ENCODE measurements at regions not wholly inside any gene's neighbourhood (a gene's known extent, or its start where the extent isn't known, plus 50 kb on each side); places are given as distances from the start of the nearest gene placed in this dataset.

DNA sequence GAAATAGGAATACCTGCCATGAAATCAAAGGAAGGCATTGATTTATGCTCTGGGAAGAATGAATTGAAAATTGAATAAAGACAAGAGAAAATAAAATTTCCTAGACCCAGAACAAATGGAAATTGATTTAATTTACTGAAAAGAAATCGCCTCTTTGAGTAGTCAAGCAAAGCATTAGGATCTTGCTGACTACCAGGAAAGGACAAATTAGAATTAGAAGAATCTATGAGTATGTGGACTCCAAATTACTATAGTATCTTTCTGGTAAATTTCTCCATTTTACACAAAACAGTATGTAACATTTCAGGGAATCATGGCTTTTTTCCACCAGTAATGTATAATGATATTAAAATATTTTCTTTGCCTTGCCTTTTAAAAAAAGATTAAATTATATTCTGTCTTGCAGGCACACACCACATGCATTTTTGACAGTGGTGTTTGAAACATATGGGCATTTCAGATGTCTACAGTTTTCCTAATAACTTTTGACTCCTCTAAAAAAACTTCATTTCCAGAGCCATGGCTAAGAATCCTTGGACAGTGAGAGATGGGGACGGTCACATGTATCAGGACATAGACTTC is 768.7 kb upstream of the NRSN1 start:
- DNase-seq (ENCODE audit: low spot score) = no peak

DNA sequence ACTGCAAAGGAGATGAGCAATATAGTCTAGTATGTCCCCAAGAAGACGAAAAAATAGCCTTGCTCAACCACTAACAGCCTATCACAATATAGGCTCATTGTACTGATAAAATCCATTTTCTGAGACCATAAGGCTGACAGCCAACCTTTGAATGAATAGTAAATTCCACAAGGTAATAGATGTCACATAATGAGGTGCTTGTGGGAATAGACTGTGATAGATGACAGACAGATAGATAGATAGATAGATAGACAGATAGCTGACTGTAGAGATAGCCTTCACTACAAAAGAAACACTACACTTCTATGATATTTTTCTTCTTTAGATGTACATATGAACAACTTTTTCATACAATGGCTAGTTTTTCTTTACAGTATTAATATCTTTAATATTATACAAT is 760.3 kb upstream of the NRSN1 start:
- no peak for DNase-seq (ENCODE audit: low spot score)

DNA sequence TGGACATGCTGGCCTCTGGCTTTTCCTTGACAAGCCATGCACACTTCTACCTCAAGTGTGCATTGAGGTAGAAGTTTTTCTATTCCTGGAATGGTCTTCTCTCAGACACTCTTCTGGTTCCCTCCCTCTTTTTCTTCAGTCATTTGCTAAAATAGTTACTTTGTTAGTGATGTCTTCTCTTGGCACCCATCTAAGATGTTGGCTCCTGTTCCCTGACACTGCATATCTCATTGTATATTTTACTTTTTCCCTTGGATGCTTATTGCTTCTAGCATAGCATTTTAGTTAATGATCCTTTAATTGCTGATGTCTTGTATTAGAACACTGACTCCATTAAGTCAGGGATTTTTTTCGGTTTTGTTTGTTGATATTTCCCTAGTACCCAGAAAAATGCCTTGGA is 758.7 kb upstream of the NRSN1 start:
- DNase-seq (ENCODE audit: low spot score) = no peak

DNA sequence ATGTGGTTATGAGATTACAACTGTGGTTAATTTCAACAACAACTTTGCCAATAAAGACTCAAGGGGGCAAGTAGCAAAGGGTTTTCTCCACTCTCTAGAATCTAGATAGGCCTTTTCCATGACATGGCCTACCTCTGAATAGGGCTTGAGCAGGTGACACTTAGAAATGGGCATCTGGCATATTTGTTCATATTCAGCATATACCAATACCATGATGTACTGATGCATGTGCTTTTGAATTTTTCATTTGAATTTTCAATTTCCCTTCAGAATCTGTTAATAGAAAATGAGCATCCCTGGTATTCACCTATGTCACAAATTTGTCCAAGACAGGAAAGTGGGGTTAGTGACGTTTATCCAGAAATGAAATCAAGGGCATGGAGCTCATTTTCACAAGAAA is 757.5 kb upstream of the NRSN1 start:
- no peak for DNase-seq (ENCODE audit: low spot score)

DNA sequence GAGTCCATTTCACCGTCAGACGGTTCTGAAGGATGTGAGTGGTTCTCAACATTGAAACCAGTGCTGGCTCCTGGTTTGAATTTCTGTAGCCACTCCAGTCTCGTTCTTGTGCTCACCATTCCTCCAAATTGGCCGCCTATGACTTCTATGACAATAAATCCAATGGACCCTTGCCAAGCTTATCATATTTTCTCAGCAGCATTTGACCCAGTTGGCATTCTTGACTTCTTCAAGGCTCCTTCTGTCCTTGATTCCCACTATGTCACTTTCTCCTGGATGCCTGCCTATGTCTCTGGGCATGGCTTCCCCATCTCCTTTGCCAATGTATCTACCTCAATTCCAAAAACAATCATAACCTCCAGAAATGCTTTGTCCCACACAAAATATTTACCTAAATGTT is 756.0 kb upstream of the NRSN1 start:
- DNase-seq (ENCODE audit: low spot score) = no peak

DNA sequence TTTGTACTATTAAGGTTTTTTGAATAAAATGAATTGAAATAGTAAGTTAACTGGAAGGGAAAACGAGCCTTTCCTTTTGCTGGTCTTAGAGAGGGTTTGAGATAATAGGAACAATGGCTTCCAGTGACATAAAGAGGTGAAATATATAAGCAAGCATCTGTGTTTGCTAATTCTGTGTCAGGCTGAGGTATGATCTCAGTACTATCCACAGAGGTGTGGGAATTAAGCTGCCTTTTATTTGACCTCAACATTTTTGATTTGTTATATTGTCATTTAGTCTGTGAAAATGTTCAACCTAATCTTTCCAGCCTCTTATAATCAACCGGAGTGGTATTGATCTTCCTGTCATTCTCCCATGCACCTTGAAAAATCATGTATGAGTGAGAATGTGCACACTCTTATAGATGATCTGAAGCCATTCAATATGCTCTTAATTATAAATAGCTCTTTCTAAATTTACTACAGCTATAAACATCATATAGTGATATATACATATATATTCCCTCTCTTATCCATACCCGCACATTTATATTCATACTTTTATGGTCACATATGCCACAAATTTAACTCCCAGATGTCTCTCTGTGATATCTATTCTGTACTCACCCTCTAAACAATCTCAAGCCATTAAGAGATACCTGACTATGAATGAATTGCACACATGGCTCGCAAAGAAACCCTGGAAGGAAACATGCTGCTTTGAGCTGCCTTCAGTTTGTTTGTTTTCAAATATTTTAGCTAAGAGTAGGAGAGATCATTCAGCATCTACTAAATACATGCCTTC is 754.7 kb upstream of the NRSN1 start:
- DNase-seq (ENCODE audit: low spot score) = no peak

DNA sequence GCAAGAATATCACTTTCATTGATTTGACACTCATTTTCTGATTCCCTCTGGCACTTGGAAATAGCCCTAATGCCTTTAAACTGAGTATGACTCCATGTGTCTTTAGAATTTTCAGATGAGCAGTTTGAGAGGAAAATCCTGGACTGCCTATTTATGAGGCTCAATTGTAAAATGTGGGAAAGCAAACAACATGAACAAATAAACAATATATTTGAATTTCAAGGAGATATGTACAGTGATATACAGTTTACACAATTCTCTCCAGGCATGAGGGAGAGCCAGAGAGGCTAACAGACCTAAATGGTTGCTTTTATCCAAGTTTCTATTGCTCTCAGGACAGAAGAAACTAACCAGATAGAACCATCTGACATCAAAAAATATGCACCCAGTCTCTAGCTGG is 748.2 kb upstream of the NRSN1 start:
- DNase-seq (ENCODE audit: low spot score) = no peak

DNA sequence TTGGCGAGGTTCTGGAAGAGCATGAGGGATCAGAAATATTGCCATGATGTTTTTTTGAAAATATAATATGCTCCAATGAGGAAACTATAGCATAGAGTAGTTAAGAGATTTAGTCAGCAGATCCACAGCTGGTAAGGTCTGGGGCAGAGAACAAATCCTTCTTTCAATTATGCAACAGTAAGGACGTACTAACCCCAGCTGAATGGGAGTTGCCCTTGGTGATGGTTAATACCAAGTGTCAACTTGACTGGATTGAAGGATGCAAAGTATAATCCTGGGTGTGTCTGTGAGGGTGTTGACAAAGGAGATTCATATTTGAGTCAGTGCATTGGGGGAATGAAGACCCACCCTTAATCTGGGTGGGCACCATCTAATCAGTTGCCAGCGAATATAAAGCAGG is 745.5 kb upstream of the NRSN1 start:
- DNase-seq (ENCODE audit: low spot score) = no peak

DNA sequence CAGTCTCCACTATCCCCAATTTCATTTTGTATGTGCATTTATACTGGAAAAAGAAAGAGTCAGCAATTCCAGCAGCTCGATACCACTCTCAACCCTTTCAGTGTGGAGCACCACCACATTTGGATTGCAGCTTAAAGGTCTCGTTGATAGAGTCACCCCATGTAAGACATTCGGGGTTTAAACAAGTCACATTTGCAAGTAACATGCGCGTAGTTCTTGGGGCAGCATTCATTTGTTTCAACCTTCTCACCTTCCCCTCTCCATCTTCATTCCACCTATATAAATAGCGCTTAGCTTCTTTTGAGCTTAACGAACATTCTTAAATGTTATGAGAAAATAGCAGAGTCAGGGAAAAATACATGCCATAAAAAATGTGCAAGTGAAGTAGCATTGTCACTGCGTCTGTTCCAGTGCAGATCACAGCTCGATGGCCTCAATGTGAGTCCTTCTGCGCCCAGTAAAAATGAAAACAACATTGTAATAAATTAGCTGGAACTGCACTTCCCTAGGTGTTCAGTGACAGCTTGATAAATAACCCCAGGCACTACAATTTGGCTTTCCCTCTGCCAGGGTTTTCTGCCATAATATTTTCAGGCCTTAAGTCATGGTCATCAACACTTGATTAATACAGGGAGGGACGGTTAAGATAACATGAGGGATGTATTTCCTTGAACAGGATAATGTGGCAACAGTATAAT is 737.8 kb upstream of the NRSN1 start:
- no peak for DNase-seq (ENCODE audit: low spot score)

DNA sequence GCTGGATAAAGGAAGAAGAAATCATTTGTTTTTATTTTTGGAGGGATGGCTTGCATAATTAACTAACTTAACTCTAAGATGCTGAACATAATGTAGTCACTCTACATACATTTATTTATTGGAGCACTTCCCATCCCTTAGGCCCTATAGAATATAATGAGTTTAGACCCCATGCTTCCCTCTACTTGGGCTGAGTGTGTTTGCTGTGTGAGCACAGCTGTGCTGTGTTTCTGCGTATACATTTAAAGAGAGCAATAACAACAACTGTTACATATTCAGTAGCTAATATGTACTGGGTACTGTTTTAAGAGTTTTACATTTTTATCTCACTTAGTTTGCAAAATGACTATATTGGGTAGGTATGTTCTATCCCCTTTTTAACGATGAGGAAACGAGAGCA is 736.6 kb upstream of the NRSN1 start:
- DNase-seq (ENCODE audit: low spot score) = no peak

DNA sequence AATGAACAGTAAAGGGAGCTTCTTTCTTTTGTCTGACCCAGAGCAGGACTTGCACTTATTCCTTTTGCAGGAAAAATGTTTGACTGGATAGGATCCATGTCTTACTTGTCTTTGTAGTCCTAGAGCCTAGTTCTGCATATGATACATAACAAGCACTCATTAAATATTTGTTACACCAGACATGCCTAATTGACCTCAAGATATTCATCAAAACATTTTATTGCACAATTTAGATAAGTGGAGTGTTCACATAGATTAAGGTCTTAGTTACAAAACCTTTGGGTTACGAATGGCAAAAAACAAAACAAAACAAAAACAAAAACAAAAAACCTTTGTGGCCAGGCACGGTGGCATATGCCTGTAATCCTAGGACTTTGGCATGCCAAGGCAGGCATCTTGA is 735.8 kb upstream of the NRSN1 start:
- DNase-seq (ENCODE audit: low spot score) = no peak

DNA sequence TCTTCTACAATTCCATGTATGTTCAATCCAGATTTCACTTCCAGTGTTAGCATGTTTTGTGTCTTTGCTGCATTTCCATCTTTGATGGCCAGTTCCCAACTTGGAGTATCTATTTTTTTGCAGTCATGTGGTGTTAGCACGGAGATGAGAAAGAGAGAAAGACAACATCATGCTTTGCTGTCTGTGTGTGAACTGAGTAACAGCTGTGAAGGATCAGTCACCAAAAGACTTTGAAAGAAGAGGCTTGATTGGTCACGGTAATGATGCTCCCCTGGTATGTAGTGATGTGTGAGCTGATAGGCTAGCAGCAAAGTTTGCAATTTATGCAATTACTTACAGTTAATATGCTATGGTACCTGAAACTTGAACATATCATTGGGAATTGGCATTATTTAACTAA is 731.3 kb upstream of the NRSN1 start:
- DNase-seq (ENCODE audit: low spot score) = no peak

DNA sequence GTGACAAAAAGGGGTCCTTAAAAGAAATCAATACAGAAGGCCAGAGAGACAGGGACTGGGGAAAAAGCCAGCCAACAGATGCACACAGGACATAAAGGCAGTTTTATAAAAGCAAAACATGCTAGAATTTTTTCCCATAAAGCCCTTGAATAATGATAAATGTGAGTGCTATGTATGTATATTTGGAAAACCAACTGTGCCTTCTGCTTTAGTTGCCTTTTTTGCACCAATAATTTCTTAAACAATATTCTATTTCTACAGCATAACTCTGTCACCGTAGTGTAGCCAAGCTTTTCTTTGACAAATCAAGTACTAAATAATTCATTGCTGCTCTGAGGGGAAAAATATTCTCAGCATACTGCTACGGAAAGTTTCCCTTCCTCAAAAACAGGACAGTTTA is 730.6 kb upstream of the NRSN1 start:
- DNase-seq (ENCODE audit: low spot score) = no peak

DNA sequence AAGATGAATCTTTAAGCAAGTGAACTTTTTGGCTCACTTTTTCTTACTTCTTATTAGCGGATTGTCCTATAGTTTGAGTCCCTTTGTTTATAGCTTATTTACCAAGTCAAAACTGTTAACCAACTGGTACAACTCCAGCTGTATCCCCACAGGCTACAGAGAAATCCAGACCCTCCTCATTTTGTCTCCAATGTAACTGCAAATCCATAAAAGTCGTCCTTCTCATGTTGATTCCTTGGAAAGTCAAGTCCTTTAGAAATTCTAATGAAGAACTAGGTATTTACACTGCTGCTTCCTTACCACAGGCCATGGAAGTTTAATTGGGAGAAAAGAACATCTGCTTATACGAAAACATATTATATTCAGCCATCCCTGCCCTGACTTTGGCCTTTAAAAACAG is 729.1 kb upstream of the NRSN1 start:
- DNase-seq (ENCODE audit: low spot score) = no peak

DNA sequence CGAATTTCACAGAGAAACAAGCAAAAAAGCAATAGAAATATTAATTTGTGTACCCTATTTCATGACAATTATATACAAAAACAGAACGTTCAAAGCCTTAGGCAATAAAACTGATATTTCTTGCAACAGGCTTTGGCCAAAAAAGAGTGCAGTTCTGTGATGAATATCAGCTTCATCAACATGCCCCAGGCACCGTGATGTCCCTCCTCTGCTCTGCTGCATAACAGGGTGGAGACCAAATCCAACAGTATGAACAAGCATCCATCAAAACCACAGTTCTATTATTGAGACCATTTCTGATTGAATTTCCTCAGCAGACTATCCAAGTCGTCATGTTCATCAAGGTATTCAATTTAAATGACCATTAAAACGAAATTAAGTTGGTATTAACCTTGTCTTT is 722.6 kb upstream of the NRSN1 start:
- no peak for DNase-seq (ENCODE audit: low spot score)

DNA sequence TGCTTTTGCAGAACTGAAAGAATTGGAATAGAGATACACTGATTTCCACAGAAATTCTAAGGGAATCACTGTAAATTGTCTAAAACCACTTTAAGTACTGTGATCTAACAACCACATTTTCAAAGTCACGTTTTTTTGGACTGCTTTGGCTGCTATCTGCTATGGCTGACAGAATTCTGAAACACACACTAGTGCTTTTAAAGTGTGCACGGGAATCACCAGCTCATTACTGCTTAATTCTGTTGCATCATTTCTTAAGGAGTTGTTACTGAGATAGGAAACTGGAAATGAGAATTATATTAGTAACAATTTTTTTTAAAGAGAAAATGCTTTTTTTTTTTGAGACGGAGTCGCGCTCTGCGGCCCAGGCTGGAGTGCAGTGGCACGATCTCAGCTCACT is 716.5 kb upstream of the NRSN1 start:
- no peak for DNase-seq (ENCODE audit: low spot score)

DNA sequence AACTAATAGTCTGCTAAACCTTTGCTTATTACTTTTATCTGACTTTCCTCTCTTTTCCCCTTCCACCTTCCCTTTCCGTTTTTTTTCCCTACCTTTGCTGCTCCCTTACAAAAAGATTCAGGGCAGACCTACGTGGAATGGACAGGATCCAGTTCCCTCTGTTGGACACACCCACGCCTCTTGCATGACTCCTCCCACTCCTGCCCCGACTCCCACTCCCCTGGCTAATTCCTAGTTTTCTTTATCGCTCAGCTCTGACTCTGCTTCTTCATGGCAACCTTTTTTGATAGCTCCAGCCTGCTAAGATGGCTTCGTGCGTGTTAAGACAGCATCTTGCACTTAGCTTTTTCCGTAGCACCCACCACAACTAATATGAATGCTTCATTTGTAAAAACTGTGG is 715.6 kb upstream of the NRSN1 start:
- no peak for DNase-seq (ENCODE audit: low spot score)

DNA sequence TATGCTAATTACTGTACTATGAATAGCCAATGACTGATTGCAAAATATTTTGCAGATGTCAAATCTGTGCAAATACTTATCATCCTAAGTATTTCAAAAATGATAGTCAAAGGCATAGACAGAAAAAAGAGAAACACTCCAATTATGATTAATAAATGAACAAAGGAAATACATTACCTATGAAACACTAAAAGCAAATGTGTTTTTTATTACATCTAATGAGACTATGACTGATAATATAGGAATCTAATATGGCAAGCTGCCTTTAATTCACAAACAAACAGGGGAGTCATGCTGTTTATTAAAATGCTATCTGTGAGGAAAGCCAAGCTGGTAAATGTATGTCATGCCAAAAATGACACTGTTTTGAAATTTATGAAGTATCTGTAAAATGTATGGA is 713.2 kb upstream of the NRSN1 start:
- no peak for DNase-seq (ENCODE audit: low spot score)

DNA sequence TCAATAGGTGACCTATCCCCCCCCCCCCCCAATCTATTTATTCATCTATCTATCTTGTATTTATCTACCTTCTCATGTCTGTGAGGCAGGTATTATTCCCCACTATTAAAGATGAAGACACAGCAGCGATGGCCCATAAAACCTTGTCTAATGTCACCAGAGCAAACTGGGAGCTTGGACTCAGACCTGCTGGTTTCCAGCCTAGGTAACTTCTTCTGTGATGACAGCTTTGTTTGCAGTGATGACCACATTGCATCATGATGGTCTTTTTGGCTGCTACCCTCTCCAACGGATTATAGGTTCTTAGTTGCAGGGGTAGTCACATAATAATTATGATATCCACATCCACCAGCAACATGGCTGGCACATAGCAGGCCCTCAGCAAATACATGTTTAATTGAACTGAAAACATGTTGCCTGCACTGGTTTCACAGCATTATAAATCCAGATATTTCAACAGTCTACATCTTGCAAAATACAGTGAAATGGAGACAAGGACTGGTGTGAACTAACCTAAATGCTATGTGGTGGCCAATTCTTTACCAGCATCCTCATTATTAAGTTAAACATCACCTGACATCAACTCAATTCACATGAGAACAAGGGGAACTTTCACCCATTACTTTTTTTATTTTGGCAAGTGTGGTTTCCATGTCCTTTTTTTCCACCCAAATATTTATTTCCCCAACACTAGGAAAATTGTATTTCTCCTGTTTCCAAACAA is 712.5 kb upstream of the NRSN1 start:
- no peak for DNase-seq (ENCODE audit: low spot score)

DNA sequence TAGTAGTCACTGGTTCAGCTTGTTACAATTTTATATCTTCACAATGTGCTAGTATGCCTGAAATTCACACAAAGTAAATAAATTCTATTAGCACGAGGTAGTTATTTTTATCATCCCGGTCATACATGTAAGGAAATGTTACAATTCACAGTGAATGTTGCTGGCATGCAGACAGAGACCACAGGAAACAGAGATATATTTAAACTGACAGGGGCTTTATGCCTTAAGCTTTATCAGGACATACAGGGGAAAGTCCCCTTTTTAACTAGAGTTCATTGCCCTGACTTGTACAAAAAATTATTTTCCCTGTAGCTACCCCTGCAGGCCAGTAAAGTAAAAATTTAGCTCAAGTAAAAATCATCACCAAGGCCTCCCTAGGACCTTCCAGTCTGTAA is 712.0 kb upstream of the NRSN1 start:
- DNase-seq (ENCODE audit: low spot score) = no peak

DNA sequence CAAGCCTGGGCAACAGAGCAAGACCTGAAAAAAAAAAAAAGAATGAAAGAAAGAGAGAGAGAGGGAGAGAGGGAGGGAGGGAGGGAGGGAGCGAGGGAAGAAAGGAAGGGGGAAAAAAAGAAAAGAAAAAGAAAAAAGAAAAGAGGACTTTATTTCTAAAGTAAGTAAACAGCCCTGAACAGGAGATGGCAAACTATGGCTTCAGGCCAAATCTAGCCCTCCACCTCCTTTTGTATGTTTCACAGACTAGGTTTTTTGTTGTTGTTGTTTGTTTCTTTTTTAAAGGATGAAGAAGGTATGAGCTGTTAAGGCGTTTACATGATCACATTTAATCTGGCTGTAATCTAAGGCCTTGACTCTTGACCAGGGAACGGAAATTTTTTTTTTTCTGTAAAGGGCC is 711.1 kb upstream of the NRSN1 start:
- DNase-seq (ENCODE audit: low spot score) = no peak

DNA sequence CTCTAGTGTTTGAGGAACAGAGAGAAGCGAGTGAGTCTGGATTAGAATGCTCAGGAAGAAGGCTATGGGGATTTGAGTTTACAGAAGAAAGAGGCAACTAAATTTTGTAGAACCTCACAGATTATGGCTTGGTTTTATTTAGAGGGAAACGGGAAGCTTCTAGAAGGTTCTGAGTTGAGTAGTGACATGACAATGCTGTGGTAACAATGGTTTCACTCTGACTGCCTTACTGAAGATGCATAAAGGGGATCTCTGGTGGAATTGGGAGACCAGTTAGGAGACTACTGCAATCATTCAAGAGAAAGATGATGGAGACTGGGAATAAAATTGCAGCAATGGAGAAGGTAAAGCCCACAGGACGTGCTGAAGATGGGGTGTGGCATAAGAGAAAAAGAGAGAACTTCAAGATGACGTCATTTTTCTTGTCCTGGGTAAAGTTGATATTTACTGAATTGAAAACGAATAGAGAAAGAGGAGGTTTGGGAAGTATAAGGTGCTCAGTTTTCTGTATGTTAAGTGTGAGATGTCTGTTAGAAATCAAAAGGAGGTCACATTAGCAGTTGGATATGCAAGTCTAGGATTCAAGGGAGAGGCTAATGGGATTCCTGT is 710.1 kb upstream of the NRSN1 start:
- DNase-seq (ENCODE audit: low spot score) = no peak

DNA sequence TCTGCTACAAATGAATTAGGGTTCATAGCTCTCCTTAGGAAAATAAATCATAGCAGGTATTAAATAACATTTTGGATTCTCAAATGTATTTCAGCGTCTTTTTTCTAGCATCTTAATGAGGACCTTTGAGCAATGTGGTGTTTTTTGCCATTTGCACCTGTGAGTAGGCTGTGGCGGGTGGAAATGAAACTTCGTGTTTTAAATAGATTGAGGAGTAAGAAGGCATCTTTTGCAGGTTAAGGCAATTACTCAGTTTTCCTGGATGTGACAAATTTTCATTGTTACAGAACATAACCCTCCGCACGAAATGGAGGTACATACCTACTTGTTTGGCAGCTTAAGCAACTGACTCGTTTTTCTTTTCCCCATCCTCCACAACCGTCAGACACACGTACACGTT is 708.9 kb upstream of the NRSN1 start:
- DNase-seq (ENCODE audit: low spot score) = no peak

All from LoVo (cell line).